HepG2 (cell line): ENCODE measurements at regions not wholly inside any gene's neighbourhood (a gene's known extent, or its start where the extent isn't known, plus 50 kb on each side); places are given as distances from the start of the nearest gene placed in this dataset.

Source experiments
- CTCF ChIP-seq: sonication (generic); formaldehyde crosslinking; IDR thresholded peaks from 2 replicates; pipeline ENCODE4 v1.5.0; 2020; ENCODE audit warnings: mild to moderate bottlenecking, missing genetic modification reagents, moderate library complexity
- HIC2 ChIP-seq: sonication (generic); formaldehyde crosslinking; IDR thresholded peaks from 2 replicates; pipeline ENCODE4 v1.9.0; 2022; ENCODE audit warnings: low read depth, missing genetic modification reagents
- HNRNPK ChIP-seq: fragments of 200-400 bp; formaldehyde crosslinking; IDR thresholded peaks from 2 replicates; pipeline ENCODE4 v1.6.1; 2018; ENCODE audit warnings: low read length, low read depth, moderate library complexity, mild to moderate bottlenecking; ENCODE audit not compliant: poor library complexity, severe bottlenecking
- MAX ChIP-seq: IDR thresholded peaks from 2 replicates; pipeline ENCODE4 v1.6.1; 2012; ENCODE audit warnings: inconsistent platforms
- NBN ChIP-seq: fragments of 450-650 bp; conservative IDR thresholded peaks from 2 replicates; pipeline ENCODE4 v1.6.1; 2017
- SP1 ChIP-seq, 2 experiments: fragments of 450-650 bp in 1 of 2; sonication (generic) in 1 of 2; formaldehyde crosslinking in 1 of 2; IDR thresholded peaks; 2 replicates each; pipeline versions ENCODE4 v1.4.0 to v1.6.1; 2016 to 2020; ENCODE audit warnings: missing genetic modification reagents in 1 of 2
- ZNF616 ChIP-seq: sonication (generic); formaldehyde crosslinking; IDR thresholded peaks from 2 replicates; pipeline ENCODE4 v1.5.0; 2020; ENCODE audit warnings: low read depth, mild to moderate bottlenecking, missing genetic modification reagents
- TF ChIP-seq, protein P1 (sequence below): sonication (generic); formaldehyde crosslinking; IDR thresholded peaks from 2 replicates; pipeline ENCODE4 v1.4.0; 2020; ENCODE audit warnings: missing genetic modification reagents

DNA sequence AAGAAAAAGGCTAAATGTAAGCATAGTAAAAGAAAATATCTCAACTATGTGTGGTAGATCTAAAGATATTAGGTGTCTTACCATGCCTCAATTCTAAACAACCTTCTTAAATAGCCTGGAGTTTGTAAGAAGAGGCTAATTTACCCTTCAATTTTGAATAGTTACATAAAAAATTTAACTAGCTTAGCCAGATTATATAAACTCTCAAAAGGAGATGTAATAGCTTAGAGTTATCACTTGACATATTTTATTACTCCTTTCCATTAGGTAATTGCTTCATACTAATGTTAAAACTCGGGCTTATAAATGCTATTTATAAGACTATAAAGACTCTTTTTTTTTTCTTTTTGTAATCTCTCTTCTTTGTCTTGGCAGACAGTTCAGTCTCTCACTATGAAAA is 297.5 kb upstream of the PABPC4L start:
- TF ChIP-seq CTCF, result no peak
- TF ChIP-seq HNRNPK, result no peak
- TF ChIP-seq SP1 (IDR thresholded peaks at IDR 0.05), result no peak
- no peak for TF ChIP-seq SP1 (CRISPR knock-in tag; IDR thresholded peaks at IDR 0.05)
- TF ChIP-seq, protein P1, sequence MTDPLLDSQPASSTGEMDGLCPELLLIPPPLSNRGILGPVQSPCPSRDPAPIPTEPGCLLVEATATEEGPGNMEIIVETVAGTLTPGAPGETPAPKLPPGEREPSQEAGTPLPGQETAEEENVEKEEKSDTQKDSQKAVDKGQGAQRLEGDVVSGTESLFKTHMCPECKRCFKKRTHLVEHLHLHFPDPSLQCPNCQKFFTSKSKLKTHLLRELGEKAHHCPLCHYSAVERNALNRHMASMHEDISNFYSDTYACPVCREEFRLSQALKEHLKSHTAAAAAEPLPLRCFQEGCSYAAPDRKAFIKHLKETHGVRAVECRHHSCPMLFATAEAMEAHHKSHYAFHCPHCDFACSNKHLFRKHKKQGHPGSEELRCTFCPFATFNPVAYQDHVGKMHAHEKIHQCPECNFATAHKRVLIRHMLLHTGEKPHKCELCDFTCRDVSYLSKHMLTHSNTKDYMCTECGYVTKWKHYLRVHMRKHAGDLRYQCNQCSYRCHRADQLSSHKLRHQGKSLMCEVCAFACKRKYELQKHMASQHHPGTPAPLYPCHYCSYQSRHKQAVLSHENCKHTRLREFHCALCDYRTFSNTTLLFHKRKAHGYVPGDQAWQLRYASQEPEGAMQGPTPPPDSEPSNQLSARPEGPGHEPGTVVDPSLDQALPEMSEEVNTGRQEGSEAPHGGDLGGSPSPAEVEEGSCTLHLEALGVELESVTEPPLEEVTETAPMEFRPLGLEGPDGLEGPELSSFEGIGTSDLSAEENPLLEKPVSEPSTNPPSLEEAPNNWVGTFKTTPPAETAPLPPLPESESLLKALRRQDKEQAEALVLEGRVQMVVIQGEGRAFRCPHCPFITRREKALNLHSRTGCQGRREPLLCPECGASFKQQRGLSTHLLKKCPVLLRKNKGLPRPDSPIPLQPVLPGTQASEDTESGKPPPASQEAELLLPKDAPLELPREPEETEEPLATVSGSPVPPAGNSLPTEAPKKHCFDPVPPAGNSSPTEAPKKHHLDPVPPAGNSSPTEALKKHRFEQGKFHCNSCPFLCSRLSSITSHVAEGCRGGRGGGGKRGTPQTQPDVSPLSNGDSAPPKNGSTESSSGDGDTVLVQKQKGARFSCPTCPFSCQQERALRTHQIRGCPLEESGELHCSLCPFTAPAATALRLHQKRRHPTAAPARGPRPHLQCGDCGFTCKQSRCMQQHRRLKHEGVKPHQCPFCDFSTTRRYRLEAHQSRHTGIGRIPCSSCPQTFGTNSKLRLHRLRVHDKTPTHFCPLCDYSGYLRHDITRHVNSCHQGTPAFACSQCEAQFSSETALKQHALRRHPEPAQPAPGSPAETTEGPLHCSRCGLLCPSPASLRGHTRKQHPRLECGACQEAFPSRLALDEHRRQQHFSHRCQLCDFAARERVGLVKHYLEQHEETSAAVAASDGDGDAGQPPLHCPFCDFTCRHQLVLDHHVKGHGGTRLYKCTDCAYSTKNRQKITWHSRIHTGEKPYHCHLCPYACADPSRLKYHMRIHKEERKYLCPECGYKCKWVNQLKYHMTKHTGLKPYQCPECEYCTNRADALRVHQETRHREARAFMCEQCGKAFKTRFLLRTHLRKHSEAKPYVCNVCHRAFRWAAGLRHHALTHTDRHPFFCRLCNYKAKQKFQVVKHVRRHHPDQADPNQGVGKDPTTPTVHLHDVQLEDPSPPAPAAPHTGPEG (CRISPR knock-in tag), result no peak
- no peak for TF ChIP-seq NBN
- no peak for TF ChIP-seq ZNF616 (CRISPR knock-in tag)
- TF ChIP-seq MAX, result no peak
- TF ChIP-seq HIC2, result no peak
